HG02571 (cell line): ENCODE measurements at regions not wholly inside any gene's neighbourhood (a gene's known extent, or its start where the extent isn't known, plus 50 kb on each side); places are given as distances from the start of the nearest gene placed in this dataset.

Experiments used
- ATAC-seq: cut with Tn5 transposase; IDR thresholded peaks from one replicate; pipeline ENCODE4 v1.9.1; 2021; ENCODE audit warnings: mild to moderate bottlenecking, moderate library complexity; ENCODE audit not compliant: unreplicated experiment

GRCh38 chr11:92382311-92382710 lies 157.7 kb downstream of the FAT3 start:
- no peak for ATAC-seq

GRCh38 chr11:92383430-92383829 lies 158.8 kb downstream of the FAT3 start:
- no peak for ATAC-seq

GRCh38 chr11:92384358-92384757 lies 159.7 kb downstream of the FAT3 start:
- no peak for ATAC-seq

- no peak for ATAC-seq
These were observed 160.2 kb downstream of the FAT3 start for GRCh38 chr11:92384802-92385201.

DNA sequence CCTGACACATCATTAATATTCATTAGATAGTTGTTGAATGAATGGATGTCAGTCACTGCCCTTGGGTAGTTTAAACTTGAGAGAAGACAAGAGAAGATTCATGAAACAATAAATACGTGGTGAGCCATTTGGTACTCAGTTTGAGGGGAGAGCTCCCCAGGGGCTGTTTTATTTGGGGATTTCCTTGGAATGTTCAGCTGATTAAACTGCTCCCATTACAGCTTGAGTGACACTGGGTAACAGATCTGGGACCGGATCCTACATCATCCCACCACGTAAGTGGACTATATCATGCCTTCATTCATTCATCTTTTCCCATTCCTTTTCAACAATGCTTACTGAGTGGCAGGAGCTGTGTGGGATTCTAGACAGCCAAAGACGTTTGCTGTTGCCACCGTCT lies 162.0 kb downstream of the FAT3 start:
- no peak for ATAC-seq

GRCh38 chr11:92387859-92388258 lies 163.2 kb downstream of the FAT3 start:
- no peak for ATAC-seq

DNA sequence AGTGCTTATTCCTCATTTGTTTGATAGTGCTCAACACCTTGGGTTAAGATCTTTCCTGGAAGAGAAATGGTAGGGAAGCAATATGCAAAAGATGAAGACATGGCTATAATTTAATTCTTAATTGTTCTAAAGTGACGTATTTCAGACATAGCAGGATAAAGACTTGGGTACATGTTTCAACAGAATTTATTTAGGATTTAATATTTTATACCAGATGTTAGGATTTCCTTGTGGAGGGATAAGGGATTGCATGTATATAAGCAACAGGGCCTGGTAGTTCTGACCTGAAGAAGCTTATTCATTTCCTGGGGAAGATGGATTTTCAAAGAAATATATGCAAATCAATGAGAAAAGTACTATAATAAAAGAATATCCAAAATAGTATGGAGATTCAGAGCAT lies 163.8 kb downstream of the FAT3 start:
- no peak for ATAC-seq

DNA sequence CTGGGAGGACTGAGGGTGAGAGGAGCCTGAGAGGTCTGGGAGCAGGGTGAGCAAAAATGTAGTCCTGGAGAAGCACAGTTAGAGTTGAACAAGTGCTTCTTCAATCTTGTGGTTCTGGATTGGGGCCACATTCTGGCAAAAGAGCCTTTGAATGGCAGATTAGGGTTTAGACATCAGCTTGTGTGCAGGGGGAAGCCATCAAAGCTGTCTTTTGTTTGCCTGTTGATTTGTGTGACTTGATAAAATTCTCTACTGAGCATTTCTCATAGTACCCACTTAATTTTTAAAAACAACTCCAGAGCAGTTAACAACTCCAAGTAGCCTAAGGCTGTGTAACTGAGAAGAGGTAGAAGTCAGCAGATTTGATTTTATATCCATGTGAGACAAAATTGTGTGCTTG lies 166.2 kb downstream of the FAT3 start:
- ATAC-seq, result no peak

DNA sequence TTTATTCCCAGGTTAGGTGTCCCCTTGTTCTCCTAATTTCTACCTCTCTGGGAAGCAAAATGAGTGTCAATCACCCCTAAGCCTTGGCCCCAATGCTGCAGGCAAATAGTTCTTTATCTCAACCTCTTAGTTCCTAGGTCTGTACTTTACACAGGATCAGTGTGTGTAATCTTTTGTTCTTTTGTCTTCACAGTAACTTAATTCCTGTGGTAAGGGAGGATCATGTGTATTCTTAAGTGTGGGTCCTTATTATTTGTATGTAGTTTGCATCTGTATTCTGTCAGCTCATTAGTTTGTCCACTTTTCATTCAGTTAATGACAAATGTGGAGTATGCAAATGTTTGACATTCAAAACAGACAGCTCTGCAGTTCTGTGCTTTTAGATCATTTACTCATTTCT lies 166.7 kb downstream of the FAT3 start:
- ATAC-seq, result no peak

DNA sequence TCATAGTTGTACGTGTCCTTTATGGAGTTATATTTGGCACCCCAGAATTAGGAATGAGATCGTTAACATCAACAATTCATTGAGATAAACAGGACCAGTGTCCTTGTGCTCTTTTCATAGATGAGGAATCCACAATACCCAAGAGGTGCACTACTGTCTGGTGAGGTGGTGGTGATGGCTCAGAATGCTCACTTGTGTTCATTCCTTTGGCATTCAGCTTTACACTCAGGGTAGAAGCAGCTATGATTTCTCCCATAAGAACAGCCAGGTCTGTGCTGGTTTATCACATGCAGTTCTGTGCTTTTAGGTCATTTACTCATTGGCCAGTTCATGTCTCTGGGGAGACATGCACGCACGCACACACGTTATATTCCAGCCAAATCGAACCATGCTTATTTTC lies 167.2 kb downstream of the FAT3 start:
- no peak for ATAC-seq

- no peak for ATAC-seq
These were observed 168.6 kb downstream of the FAT3 start for GRCh38 chr11:92393218-92393617.

GRCh38 chr11:92396133-92396532 lies 171.5 kb downstream of the FAT3 start:
- no peak for ATAC-seq

GRCh38 chr11:92397221-92397755 lies 172.7 kb downstream of the FAT3 start:
- ATAC-seq, result no peak

DNA sequence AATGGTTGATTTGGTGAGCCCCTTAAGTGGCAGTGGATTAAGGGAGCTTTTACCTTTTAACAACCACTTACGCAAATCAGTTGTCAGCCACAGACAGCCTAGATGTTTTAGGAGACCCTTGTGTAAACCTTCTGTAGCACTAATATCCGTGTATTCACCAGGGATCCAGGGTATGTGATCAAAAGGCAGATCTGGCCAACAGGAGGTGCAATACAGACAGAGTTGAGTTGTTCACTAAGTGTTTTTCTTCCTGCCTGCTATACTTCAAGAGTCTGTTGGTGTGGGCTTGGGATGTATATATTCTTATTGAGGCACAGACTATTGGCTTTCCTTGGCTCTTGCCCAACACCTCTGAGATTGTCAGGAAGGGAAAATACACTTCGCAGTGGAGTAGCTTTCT lies 175.1 kb downstream of the FAT3 start:
- ATAC-seq, result no peak

- no peak for ATAC-seq
These were observed 176.9 kb downstream of the FAT3 start for GRCh38 chr11:92401520-92401919.

GRCh38 chr11:92406472-92406871 lies 181.9 kb downstream of the FAT3 start:
- no peak for ATAC-seq

- no peak for ATAC-seq
These were observed 184.7 kb downstream of the FAT3 start for GRCh38 chr11:92409355-92409754.

- ATAC-seq, result no peak
These were observed 185.3 kb downstream of the FAT3 start for GRCh38 chr11:92409956-92410355.

- no peak for ATAC-seq
These were observed 185.9 kb downstream of the FAT3 start for GRCh38 chr11:92410526-92410925.

DNA sequence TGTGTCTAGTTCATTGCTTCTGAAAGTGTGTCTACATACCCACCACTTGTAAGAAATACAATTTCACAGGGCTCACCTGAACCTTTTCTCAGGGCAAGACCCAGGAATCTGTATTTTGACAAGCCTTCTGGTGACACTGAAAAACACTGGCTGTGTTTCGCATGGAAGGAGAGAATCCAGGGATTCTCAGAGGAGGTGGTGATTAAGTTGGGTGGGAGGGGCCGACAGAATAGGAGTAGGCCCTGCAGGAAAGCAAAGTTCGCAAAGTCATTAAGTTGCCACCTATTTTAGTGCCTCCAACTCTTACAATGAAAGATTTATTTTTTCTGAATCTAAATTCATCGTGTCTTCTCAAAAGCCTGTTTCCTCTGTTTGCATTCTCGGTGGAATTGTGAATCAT lies 186.8 kb downstream of the FAT3 start:
- ATAC-seq, result no peak

DNA sequence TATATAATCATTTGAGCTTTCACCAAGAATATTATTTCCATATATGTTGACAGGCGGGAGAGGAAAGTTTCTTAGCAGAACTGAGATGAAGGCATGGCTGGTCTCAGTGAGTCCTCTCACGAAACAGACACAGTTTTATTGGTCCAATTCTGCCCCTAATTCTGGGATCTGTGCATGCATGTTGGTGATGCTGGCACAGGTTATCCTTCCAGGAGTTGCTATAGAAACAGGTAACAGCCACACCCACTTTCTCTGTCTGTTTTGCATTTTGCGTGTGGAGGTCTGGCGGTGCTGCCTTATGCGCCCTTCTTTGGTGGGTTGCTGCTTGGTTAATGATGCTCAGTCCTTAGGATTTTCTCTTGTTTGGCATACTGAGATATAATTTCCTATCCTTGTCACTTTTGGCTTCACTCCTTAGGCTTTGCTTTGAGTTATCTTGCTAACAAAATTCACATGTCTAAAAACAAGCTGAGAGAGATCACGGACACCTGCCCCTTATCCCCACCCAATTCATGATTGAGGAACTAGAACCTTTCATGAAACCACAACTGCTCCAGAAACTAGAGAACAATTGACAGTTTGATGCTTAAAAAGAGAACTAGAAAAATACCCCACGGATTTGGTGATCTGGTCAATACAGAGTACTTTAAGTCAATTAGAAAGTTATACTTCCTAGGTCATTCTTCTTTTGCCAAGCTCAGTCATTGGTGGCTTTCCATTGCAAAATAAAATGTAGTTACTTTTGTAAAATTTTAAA lies 189.3 kb downstream of the FAT3 start:
- ATAC-seq, result peak; percentile 59

DNA sequence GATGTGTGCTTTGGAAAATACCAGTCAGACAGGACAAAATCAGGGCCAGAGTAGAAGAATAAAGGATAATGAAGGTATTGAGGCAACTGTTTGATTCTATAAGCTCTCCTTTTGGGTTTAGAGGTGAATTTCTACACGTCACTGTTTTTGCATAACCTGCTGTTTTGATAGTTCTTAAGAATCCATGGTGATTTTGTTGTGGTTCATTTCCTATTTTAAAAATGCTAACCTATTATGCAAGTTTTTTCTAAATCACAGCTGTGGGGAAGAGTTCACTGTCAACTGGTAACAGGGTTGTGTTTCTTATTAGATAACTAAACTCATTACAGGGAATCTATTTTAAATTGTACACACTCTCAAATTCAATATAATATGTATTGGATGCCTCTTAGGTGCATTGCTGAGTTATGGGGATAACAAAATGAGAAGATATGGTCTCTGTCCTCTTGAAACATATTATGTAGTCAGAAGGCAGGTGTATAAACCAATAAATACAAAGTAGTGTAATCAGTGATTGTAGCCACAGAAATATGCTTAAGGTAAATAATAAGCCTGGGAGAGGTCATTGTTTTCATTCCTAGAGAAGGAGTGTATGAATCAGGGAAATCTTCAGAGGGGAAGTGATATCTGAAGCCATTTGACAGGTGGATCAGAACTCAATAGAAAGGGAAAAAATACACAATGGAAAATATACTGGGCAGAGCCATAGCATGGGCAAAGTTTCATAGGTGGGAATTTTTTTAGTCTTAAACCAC lies 192.5 kb downstream of the FAT3 start:
- no peak for ATAC-seq
